Skeletal muscle cell (primary cell): ENCODE measurements at regions not wholly inside any gene's neighbourhood (a gene's known extent, or its start where the extent isn't known, plus 50 kb on each side); places are given as distances from the start of the nearest gene placed in this dataset.

Experiments
- DNase-seq: peaks from one replicate; pipeline ENCODE4 v3.0.0-alpha.2; 2010; ENCODE audit warnings: low read depth
- H3K4me3 ChIP-seq: 2 replicates; pipeline ENCODE4 v1.5.1; 2011; ENCODE audit warnings: low read depth, mild to moderate bottlenecking, control low read depth, low read length, moderate library complexity

DNA sequence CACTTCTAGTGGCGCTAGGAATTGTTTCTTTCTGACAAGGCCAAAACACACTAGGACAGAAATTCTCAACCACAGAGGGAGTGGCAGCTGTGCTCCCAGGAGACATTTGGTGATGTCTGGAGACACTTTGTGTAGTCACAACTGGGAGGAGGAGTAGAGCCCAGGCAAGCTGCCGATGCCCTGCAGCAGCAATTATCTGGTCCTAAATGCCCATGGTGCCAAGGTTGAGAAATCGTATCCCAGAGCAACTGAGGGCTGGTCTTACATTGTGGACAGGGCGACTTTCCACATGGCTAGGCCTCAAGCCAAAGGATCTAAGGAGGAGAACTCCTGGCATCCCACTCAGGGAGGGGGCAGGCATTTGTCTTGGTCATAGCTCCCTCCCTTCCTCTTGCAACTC, 259.9 kb downstream of the GADD45G start:
- DNase-seq, result no peak
- no peak overlapping the region for H3K4me3 ChIP-seq

DNA sequence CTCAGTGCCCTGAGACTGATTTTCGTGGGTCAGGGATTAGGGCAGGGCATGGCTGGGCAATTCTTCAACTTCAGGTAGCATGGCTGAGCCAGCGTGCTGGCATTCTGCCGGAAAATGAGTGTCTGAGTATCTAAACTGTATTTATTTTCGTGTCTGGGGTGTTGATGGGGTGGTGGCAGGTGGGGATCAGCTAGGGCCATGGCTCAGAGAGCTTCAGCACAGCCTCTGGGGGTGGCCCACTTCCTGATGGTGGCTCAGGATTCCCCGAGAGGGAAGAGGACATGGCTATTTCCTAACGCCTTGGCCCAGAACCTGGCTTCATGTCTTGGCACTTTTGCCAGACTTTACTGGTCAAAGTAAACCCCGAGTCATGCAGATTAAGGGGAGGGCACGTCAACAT, 260.5 kb downstream of the GADD45G start:
- no peak overlapping the region for H3K4me3 ChIP-seq
- DNase-seq, result no peak

DNA sequence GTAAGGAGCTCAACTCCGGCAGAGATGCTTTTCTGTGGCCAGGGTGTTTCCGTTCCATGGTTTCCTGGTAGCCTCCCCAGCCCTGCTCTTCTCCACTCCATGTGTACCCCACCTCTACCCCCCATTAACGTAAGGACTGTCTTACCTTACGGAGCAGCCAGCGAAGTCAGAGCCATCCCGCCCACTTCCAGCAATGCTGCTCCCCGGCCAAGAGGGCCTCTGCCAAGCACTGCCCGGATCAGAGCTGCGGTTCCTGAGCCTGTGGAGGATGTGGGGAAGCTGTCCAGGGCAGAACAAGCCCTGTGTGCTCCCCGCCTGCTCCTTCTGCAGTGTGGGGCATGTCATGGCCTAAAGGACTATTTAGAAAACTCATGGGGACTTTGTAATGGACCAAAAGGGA, 261.2 kb downstream of the GADD45G start:
- DNase-seq, result no peak

GRCh38 chr9:89866701-89867100, 261.9 kb downstream of the GADD45G start:
- H3K4me3 ChIP-seq, result no peak overlapping the region
- no peak for DNase-seq

More for the DNA sequence above, 261.2 kb downstream of the GADD45G start:
- no peak overlapping the region for H3K4me3 ChIP-seq

- no peak for DNase-seq
- no peak overlapping the region for H3K4me3 ChIP-seq
Measured at GRCh38 chr9:89868100-89868499, 263.3 kb downstream of the GADD45G start.

GRCh38 chr9:89869793-89870580, 265.2 kb downstream of the GADD45G start:
- DNase-seq, result no peak
- H3K4me3 ChIP-seq, result no peak overlapping the region

GRCh38 chr9:89871871-89872331, 267.1 kb downstream of the GADD45G start:
- no peak for DNase-seq
- H3K4me3 ChIP-seq, result no peak overlapping the region

GRCh38 chr9:89872426-89872912, 267.7 kb downstream of the GADD45G start:
- no peak overlapping the region for H3K4me3 ChIP-seq
- no peak for DNase-seq

GRCh38 chr9:89872913-89873707, 268.3 kb downstream of the GADD45G start:
- no peak overlapping the region for H3K4me3 ChIP-seq
- DNase-seq, result no peak

DNA sequence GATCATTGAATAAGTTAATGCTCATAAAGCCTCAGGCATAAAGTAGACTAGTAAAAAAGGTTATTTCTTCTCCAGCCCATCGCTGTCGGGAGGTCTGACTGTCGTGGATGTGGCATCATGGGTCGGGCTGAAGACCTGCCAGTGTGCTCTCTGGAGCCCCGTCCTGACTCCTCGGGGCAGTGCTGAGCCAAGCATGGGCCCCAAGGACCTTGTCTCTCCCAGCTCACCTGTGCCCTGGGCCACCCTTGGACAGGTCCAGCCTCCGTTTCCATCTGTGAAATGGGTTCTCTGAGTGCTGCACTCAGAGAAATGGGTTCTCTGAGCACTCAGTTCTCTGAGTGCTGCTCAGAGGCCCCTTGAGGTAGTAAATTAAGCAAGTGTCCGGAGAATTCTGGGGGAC, 269.0 kb downstream of the GADD45G start:
- H3K4me3 ChIP-seq, result no peak overlapping the region
- no peak for DNase-seq

DNA sequence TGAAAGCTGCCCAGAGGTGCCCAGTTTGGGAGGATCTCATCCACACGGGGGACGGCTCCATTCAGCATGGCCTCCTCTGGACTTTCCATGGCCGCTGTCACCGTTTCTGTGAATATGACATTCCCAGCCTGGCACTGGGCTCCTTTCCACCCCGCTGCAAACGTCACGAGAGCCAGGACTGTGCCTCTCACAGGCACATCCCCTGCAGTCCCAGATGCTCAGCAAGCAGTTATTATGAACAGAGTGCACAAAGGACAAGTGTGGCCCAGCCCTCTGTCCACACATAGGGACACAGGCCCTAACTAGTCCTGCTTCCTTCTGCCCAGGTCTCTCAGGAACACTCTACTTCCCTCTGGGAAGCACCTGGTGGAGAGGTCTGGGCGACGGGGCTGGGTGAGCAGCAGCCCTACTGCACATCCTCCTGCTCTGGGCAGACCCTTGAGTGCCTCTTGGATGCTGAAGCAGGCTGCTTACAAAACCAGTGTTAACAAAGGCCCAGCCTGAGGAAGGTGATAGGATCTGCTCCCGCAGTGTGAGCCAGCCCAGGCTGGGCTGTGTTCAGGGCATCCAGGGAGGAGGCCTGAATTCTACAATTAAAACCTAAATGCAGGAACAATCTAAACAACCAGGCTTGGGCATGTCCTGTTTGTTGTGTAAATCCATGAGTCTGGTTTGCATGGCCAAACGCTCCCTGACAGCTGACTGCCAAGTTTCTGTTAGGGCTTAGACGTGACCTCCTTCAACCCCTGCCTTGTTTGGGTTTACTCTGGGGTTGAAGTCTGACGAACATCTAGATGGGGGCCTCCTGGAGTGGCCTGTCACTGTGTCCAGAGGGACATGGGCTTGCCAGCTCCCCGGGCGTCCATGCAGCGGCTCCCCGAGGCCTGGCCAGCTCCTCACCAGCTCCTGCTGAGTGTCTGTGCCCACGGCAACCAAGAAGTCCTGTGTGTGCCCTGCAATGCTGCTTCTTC, 269.8 kb downstream of the GADD45G start:
- no peak for DNase-seq
- no peak overlapping the region for H3K4me3 ChIP-seq

DNA sequence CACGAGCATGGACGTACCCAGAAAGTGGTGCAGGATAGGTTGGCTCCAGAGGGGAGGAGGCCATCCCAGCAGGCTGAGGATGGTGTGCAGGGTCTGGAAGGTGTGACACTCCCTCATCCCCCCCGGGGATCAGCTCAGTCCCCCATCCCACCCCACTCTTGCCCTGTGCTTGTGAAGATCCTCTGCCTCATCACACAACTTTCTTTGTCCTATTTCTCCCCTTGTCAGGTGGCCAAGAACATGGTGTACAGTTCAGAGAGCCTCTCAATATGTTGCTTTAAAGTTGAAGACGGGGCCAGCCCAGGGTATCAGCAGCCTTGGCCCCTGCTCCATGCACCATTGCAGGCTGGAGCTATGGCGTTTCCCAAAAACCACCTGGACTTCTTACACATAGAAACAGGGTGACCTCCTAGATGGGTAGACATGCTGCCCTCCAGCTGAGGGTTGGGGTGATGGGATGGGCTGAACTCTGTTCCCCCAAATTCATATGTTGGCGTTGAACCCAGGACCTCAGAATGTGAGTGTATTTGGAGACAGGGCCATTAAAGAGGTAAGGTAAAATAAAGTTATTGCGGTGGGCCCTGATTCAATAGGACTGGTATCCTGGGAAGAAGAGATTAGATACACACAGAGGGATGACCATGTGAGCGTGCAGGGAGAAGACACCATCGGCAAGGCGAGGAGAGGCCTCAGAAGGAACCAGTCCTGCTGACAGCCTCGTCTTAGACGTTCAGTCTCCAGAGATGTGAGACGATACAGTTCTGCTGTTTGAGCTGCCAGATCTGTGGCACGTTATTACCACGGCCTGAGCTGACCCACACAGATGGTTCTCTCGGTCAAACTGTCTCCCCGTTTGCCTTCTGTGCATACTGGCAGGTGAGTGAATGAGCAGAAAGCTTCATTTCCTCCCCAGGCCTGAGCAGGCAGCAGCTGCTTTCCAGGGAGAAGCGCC, 272.5 kb downstream of the GADD45G start:
- H3K4me3 ChIP-seq, result no peak overlapping the region
- DNase-seq, result no peak

GRCh38 chr9:89878003-89878411, 273.2 kb downstream of the GADD45G start:
- DNase-seq, result no peak
- no peak overlapping the region for H3K4me3 ChIP-seq

GRCh38 chr9:89878687-89879086, 273.9 kb downstream of the GADD45G start:
- peak; percentile 39 for DNase-seq
- H3K4me3 ChIP-seq, result no peak overlapping the region

GRCh38 chr9:89879276-89879675, 274.5 kb downstream of the GADD45G start:
- no peak for DNase-seq

DNA sequence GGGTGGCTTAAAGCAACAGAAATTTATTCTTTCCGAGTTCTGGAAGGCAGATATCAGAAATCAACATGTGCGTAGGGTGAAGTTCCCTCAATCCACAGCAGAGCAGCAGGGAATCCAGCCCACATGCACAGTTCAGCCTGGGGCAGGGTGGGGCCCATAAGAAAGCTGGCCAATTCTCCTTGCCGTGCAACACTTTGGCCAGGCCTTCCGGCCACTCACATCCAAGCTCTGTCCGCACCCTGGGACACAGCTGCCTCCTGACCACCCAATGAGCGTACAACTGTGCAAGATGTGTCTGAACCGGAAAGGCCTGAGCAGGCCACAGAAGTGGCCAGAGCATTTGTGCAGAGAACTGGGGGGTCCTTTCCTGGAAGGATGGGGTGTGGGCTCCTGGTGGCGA, 274.9 kb downstream of the GADD45G start:
- DNase-seq, result no peak
- no peak overlapping the region for H3K4me3 ChIP-seq

More at GRCh38 chr9:89879276-89879675, 274.5 kb downstream of the GADD45G start:
- no peak overlapping the region for H3K4me3 ChIP-seq

- H3K4me3 ChIP-seq, result no peak overlapping the region
- DNase-seq, result no peak
Measured at GRCh38 chr9:89880161-89880560, 275.3 kb downstream of the GADD45G start.

- no peak for DNase-seq
- H3K4me3 ChIP-seq, result no peak overlapping the region
Measured at GRCh38 chr9:89880721-89881120, 275.9 kb downstream of the GADD45G start.
